ENCODE measurements at regions not wholly inside any gene's neighbourhood (a gene's known extent, or its start where the extent isn't known, plus 50 kb on each side); places are given as distances from the start of the nearest gene placed in this dataset.

DNA sequence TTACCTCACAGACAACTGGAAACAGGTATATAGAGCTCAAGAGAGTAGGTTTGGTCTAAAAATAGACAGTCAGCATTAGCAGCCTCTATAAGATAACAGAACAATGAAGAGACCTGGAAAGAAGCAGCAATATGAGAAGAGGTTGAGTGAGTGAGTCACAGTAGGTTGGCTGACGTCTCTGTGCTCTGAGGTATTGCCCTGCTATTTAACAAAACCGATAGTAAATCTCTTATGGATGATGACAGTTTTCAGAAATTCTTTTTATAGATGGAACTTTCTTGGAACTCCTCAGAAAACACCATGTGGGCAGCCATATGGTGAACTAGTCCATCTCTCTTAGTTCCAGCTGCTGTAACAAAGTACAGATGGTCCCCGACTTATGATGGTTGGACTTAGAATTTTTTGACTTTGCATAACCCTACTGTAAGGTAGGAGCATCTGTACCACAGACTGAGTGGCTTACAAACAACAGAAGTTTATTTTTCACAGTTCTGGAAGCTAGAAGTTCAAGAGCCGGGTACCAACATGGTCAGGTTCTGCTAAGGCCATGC, 123.5 kb downstream of the MBD2 start:
- DNase-seq (ENCODE audit: low spot score): no peak

DNA sequence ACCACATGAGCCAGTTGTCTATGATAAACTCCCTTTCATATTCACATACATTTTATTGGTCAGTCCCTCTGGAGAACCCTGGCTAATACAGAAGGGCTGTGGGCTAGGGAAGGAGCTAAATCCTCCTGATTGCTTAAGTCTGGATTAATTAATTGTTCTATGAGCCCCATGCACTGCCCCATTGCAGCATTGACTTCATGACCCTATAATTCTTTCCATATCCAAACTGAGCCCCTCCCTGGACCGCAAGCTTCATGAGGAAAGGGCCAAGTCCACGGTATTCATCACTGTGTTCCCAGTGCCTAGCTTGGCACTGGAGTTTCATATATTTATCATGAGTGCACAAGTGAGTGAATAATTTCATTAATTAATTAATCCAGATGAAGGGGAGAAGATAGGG, 124.0 kb downstream of the MBD2 start:
- no peak for DNase-seq (ENCODE audit: low spot score)

DNA sequence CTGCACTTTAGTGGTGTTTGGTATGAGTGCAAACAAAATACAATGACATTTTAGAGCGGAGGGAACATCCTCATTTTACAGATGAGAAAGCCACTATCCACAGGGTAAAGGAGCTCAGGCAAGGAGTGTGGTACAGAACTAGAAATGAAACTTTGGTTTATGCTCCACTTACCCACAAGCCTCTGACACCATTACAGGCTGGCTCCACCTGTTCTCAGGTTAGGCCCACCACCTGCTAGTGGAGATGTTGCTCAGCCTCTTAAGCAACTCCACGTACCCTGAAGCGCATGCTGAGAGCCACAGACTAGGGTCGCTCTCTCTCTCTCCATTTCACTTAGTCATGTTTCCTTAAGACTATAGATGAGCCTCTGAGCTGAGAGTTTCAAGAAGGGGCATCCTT, 130.0 kb downstream of the MBD2 start:
- no peak for DNase-seq (ENCODE audit: low spot score)

DNA sequence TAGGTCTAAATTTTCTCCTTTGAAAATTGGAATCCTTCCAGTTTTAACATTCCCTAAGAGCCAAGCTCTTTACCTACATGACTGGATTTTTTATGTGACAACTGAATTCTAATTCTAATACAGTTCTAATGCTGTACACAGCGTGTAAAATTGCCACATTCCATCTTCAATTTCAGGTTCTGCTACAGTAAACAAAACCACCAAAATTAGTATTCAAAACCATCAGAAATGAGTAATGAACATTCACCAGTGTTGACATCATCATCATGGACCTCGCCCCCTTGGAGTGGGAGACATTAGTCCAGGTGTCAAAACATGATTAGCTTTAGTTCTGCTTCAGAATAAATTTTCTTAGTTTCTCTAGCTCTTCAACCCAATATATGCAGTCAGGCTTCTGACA, 133.6 kb downstream of the MBD2 start:
- DNase-seq (ENCODE audit: low spot score): no peak

DNA sequence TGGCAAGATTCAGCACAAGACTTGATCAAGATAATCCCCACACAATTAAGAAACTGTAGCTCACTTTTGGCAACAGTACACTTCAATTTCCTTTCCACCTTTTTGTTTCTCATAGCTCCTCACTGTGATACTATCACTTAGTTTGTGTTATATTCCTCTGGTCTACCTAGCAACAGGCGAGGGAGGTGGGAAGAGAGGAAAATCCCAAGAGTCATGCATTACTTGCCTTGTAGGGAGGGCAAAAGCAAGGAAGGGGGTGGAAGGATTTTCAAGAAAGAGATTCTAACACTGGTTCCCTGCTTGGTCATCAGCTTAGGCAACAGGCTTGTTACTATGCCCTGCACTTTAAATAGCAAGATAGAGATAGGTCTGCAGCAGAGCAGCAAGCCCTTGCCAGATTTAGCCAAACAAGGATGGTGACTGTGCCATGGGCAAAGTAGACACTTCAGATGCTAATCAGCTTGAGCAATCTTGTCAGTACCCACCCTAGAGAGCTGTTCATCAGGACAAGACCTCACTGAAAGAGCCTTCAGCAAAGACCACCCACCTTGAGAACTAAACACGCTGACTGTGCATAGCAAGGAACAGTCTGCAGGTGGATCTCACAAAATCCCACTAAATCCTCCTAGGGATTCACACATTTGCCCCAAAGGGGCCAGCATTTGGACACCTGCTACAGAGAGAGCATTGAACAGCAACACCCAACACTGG, 134.6 kb downstream of the MBD2 start:
- DNase-seq (ENCODE audit: low spot score): no peak

DNA sequence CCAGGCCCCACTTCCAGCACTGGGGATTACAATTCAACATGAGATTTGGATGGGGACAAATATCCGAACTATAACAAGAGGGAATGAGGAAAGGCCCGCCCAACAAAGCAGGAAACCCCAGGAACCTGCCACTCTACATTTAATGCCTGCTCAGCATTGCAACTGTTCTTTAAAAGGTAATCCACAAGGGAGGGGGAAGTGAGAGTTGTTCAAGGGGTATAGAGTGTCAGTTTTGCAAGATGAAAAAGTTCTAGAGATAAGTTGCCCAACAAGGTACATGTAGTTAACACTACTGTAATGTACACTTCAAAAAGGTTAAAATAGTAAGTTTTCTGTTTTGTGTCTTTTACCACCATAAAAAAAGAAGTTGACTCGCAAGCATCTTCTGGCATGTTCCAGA, 137.6 kb downstream of the MBD2 start:
- no peak for DNase-seq (ENCODE audit: low spot score)

DNA sequence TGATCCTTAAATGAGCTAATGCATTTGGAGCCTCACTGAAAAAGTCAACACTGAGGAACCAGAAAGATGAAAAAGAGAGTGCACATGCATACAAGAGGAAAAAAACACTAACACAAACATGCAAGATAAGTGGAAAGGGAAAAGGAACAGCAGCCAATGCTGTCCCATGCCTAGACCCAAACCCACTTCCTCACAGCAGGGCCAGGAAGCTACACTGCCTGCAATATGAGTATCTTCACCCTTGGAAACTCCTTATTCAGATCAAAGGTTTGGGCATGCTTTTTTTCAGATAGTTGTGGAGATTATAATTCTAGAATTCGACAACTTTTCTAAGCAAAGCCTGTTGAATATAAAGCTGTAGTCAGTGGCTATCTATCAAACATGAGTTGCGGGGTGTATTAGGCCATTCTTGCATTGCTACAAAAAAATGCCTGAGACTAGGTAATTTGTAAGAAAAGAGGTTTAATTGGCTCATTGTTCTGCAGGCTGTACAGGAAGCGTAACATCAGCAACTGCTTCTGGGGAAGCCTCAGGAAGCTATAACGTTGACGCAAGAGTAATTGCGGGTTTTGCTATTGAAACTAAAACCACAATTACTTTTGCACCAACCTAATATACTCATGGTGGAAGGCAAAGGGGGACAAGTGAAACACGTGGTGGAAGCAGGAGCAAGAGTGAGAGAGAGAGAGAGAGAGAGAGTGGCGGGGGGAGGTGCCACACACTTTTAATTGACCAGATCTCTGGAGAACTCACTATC, 138.2 kb downstream of the MBD2 start:
- no peak for DNase-seq (ENCODE audit: low spot score)

DNA sequence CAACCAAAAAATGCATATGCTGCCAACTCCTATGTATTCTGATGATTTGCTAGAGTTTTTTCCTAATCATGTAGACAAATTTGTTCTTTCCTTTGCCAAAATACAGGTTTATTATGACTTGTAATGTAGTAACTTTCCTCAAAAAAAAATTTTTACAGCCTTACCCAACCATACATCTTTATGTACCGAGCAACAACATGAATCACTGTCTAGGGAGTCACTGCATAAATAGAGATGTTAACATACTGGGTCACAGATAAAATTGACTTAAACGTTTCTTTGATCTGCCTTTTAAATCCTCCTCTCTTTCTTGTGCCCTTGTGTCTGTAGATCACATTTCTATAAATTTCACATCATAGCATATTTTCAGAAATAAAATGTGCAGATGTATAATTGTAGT, 143.6 kb downstream of the MBD2 start:
- DNase-seq (ENCODE audit: low spot score): no peak

DNA sequence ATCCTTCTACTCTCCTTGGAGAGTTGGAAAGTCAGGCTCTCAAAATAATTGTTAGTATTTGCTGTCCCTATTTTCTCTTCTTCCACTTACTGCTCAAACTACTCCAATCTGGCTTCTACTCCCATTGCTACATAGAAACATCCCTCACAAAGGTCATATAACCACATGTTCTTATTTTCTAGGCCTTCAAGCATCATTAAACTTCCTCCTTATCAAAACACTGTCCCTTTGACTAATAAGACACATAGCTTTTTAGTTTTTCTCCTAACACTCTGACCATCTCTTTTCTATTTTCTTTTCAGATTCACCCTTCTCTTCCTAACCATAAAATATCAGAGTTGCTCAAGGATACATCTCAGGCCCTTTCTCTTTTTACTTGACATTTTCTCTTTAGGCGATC, 148.3 kb downstream of the MBD2 start:
- no peak for DNase-seq (ENCODE audit: low spot score)

DNA sequence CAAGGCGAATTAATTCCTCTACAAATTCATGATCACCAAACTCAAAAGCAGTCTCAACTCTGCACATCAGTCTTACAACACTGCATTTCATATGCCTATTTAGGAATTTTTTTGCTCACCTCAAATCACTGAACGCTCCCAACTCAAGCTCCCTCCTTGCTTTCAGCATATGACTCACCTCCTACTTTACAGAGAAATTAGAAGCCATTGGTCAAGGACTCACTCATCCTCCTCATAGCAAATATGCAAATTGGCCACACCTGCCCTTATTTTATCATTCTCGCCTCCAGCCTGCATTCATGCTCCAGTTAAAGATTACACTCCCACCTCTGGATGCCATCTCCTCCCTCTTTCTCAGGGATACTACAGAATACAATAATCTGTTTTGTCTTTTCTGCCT, 148.8 kb downstream of the MBD2 start:
- no peak for DNase-seq (ENCODE audit: low spot score)

DNA sequence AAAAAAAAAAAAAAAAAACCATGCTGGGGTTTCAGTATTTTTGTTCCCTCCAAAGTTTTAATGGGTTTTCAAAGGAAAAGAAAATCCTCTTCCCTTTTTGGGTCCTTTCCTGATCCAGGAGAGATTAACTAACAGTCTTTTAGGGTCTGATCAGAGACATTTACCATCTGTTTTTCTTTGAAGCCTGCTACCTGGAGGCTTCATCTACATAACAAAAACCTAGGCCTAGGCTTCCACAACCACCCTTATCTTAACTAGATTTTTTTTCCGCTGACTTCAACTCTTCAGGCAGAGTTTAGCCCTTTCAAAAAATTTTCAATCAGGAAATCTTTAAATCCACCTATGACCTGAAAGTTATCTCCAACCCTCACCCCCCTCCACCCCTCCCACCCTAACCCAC, 154.7 kb downstream of the MBD2 start:
- DNase-seq (ENCODE audit: low spot score): no peak

DNA sequence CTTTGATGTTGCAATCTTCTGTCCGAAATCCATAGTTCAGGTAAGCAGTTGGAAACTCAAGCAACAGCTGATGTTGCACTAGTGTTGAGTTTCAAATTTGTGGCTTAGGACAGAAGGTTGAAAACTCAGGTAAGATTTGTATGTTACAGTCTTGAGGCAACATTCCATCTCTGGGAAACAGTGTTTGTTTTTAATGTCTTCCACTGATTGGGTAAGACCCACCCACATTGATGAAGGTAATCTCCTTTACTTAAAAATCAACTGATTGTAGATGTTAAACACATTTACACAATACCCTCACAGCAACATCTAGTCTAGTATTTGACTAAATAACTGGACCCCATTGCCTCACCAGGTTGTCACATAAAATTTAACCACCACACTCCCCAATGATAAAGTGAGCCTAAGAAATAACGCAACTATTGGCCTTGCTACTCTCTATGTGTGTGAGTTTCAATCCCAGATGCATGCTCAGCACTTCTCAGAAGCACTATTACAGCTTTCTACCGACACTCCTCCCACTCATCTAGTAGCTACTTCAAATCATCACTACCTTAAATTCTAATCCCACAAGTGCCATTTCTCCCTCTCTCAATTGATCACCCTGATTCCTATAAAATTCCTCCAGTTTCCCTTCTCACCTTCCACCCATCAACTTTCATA, 164.0 kb downstream of the MBD2 start:
- DNase-seq (ENCODE audit: low spot score): no peak

DNA sequence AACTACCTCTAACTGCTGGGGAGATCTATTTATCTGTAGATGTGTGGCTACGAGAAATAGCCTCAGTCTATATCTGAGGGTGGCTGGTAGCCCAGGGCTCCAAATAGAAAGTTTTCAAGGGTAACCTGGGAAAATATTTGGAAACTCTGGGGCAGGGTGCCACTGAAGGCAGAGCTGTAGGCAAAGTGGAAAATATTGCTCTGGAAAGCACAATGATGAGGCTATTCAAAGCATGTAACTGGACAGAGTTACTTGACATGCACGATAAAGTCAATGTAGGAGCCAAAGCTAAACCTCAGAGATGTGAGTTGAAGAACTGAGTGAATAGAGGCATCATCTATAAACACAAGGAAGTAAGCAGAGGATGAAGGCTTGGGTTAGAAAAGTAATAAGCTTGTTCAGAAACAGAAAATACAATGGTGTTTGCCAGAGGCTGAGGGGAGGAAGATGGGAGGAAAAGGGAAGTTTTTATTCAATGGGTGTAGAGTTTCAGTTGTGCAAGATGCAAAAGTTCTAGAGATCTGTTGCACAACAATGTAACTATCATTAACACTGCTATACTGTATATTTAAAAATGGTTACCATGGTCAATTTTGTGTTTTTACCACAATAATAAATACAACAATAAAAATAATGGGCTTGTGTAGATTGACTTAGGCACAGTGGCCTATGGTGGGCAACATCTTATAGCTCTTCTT, 171.6 kb downstream of the MBD2 start:
- no peak for DNase-seq (ENCODE audit: low spot score)

DNA sequence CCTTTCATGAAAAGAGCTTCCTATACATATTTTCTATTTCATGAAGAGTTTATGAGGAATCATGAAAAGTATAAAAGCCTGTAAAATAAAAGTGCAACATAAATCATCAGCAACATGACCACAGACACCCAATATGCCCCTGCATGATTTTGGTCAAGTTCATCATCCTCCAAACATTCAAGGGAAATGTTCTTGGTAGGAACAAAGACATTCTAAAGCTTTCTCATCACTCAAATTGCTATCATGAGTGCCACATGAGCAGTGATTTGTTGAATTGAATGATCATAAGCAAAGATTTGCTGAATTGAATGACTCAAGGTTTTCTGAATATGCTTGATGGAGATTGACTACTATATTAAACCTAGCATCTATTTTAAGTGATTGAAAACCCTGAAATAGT, 172.2 kb downstream of the MBD2 start:
- no peak for DNase-seq (ENCODE audit: low spot score)

DNA sequence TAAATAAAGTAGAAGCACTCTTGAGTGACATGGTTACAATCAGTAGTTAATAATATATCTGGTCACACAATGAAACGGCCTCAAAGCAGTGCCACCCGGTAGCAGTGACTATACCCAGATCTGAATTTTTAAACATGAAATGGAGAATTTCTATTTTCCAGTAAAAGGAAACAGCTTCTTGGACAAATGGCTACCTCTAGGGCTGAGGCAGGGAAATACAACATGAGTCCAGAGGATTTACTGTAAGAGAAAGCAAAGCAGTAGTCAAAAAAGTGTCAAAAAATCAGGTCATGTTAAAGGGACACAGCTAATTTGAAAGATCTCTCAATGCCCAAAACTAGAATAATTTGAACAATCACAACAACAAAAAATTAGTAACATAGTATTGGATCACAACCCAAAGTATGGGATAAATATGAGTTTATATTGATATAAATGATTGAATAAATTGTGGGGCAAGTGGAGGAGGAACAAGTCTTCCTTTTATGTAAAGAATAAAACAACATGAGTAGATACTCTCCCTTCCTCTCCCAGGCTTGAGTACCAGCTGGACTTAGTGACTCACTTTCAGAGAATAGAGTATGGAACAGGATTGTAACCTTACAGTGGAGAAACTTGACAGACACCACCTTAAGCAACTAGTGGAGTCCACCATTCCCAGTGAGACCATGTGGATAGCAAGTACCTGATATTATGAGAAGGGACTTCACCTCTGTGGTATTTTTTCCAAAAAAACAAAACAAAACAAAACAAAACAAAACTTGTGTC, 180.8 kb downstream of the MBD2 start:
- DNase-seq (ENCODE audit: low spot score): no peak

DNA sequence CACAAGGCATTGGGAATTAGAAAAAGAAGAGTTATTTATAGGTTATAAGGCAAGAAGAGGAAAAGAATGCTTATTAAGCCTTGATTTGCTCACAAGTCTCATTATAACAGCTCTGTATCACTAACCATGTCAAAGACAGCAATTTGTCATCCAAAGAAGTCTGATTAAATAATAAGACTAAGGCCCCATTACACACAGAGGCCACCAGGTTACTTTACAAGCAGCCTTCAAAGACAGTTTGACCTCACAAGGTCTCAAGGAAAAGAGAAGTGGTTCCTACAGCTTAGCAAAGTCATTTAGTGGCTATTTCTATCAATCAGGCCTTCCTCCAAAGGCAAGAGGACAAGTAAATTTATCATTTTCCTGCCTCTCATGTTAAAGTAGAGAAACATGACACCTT, 188.5 kb downstream of the MBD2 start:
- peak; percentile 7 for DNase-seq (ENCODE audit: low spot score)

DNA sequence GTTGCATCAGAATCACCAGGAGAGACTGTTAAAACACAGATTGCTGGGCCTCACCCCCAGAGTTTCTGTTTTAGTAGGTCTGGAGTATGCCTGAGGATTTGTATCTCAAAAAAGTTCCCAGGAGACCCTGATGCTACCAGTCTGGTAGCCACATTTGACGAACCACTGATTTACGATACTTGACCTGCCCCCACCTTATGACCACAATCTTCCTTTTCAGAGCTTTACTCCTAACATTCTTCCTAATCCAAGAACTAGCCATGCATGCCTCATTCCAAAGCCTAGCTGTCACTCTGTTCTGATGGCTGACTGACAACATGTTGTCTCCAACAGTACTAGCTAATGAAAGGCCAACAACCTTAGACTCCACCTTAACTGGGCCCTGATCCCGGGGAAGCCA, 191.4 kb downstream of the MBD2 start:
- DNase-seq (ENCODE audit: low spot score): no peak

DNA sequence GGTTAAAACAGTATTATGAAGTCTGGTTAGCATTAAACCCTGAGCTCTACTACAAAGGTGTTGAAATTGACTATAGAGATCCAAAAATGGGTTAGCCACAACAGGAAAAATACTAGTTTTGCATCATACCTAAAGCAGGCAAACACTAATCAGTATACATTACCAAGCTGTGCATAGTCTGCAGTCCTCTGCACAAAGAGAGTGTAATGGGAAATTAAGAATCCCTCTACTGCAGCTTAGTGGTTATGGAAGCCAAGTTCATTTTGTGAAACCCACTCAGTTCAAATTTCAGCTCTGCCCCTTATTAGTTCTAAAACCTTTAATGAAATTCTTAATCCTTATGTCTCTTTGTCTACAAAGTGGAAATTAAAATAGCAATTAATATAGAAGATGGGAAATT, 192.1 kb downstream of the MBD2 start:
- DNase-seq (ENCODE audit: low spot score): no peak

DNA sequence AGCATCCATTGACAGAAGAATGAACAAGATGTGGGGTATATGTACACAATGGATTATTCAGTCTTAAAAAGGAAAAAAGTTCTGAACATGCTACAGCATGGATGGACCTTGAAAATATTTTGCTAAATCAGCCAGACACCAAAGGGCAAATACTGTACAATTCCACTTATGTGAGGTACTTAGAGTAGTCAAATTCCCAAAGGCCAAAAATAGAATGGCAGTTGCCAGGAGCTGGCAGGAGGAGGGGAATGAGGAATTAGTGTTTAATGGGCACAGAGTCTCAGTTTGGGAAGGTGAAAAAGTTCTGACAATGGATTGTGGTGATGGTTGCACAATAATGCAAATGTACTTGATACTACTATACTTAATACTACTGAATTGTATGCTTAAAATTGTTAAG, 193.2 kb downstream of the MBD2 start:
- DNase-seq (ENCODE audit: low spot score): no peak

DNA sequence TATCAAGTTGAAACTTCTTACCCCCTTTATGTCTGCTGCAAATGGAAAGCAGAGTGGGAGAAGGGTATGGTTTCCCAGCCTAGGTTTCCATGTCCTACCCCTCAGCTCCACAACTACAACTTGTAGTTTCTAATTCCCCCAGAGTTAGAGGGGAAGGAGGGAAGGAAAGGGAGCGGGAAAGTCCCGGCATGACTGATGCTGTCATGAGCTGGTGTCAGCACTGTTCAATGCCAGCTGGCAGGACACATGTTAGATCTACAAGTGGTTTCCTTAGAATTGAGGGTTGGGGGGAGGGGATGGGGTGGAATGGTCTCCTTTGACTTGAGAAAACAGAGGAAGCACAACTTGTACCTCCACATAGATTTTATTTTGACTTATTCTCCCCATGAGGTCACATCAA, 194.0 kb downstream of the MBD2 start:
- DNase-seq (ENCODE audit: low spot score): no peak

DNA sequence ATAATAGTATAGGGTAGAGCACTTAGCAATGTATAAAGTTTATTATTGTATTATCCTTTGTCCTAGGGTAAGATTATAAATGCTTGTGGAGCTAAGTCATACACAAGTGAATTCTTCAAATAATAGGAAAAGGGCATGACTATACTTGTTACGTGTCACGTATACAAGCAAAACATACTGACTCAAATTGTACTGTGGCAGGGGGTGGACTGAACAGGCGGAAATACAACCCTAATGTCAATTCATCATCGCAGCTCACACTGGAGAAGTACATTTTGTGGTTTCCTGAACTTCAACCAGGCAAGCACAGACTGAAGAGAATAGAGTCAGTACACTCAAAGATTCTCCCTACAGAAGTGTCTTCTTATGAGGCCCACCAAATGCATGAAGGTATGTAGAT, 201.0 kb downstream of the MBD2 start:
- no peak for DNase-seq (ENCODE audit: low spot score)

DNA sequence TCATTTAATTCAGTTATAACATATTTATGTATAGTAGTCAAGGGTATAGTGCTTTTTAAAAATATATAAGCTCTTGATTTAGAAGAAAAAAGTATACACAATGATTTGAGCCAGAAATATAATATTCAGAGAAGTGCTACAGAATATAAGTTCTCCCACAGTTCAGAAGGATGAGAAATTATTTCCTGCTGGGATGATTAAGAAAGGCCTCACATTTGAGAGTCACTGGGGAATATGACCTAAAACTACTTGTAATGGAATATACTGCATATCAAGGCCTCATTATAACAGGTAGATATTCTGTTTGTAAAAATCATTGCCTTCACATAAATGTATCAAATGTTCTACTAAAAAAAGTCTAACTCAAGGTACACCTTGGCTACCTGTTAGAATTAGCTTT, 203.5 kb downstream of the MBD2 start:
- no peak for DNase-seq (ENCODE audit: low spot score)

Measured in NAMALWA (cell line).